Uterus (tissue), 2 donors: ENCODE measurements at regions not wholly inside any gene's neighbourhood (a gene's known extent, or its start where the extent isn't known, plus 50 kb on each side); places are given as distances from the start of the nearest gene placed in this dataset.

Experiments
- CTCF ChIP-seq, 4 experiments: fragments of 200-600 bp in 2 of 4; fragments of 450-650 bp in 2 of 4; sonication (generic) in 2 of 4; IDR thresholded peaks; one replicate each; pipeline ENCODE4 v1.5.1; 2016 to 2019; ENCODE audit warnings: antibody characterized with exemption in 4 of 4, mild to moderate bottlenecking in 2 of 4, moderate library complexity in 1 of 4
- POLR2A ChIP-seq, 2 donors: fragments of 450-650 bp; IDR thresholded peaks; one replicate each; pipeline ENCODE4 v1.6.1; 2016; ENCODE audit warnings: antibody characterized with exemption in 2 of 2, mild to moderate bottlenecking in 1 of 2, moderate library complexity in 1 of 2

DNA sequence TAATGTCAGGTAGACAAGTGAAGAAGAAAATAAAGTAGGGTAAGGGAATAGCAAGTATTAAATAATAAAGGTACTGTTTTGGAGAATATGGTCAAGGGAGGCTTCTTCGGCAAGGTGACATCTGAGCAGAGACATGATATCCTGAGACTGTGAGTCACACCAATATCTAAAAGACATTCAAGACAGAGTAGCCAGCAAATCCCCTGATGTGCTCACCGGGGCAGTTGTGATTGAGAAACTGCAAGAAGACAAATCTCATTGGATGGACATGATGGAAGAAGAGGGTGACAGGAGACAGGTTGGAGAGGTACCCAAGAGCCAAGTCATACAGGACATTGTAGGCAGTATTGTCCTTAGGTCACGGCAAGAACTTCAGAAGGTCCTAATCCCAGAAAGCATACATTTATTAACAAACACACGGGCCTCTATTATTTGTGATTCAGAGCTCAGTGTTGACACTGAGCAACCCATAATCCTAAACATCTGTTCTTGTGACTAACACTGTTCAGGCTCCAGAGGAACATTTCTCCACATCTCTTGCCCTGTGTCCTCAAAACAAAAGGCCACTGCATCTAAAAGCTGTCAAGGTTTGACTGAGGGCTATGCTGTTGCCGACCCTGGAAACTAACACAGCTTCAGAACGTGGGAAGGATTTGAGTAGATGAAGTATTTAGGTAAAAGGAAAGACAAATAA, 258.7 kb upstream of the CLINT1 start:
- TF ChIP-seq CTCF (IDR thresholded peaks at IDR 0.05), result no peak
- no peak for TF ChIP-seq POLR2A (IDR thresholded peaks at IDR 0.05)
